ENCODE measurements at regions not wholly inside any gene's neighbourhood (a gene's known extent, or its start where the extent isn't known, plus 50 kb on each side); places are given as distances from the start of the nearest gene placed in this dataset.

DNA sequence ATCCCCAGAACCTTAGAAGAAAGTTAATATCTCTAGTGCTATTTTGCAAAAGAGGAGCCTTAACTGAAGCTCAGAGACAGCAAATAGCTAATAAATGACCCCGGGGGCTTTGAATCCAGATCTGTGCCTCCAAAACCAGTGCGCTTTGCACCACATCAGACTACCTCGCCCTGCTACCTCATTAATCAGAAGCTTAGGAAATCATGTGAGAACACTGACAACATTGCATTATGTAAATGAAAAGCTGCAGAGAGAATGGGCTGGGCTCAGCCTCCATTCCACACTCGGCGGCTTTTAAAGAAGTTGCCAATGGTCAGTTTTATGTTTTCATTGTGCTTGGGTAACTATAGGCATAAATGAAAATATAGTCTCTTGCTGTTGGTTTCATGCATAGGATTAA is 54.0 kb upstream of the STMND1 start:
- Histone ChIP-seq H3K9me2 (ENCODE audit: insufficient read depth, low read length) (no peaks in the 10 kb centered on the region), H3K4me3 (ENCODE audit: low read depth, low read length, poor library complexity, severe bottlenecking) (no peak overlapping the region), H3K36me3 (ENCODE audit: insufficient read depth, low read length) (no peaks in the 10 kb centered on the region), H3K4me2 (ENCODE audit: low read length) (no peak overlapping the region), H2AFZ (ENCODE audit: low read length) (no peak overlapping the region), H4K20me1 (ENCODE audit: insufficient read depth, low read length) (no peaks in the 10 kb centered on the region), H3K4me1 (ENCODE audit: insufficient read depth, low read length, poor library complexity, severe bottlenecking) (no peaks in the 10 kb centered on the region), H3K27ac (ENCODE audit: low read depth, low read length, poor library complexity, severe bottlenecking) (no peak overlapping the region), H3K9me3 (ENCODE audit: low read length) (no peaks in the 10 kb centered on the region), H3K79me2 (ENCODE audit: insufficient read depth, low read depth, low read length) (no peaks in the 10 kb centered on the region)
- no peak for DNase-seq (ENCODE audit: low spot score)
- TF ChIP-seq, protein P1, sequence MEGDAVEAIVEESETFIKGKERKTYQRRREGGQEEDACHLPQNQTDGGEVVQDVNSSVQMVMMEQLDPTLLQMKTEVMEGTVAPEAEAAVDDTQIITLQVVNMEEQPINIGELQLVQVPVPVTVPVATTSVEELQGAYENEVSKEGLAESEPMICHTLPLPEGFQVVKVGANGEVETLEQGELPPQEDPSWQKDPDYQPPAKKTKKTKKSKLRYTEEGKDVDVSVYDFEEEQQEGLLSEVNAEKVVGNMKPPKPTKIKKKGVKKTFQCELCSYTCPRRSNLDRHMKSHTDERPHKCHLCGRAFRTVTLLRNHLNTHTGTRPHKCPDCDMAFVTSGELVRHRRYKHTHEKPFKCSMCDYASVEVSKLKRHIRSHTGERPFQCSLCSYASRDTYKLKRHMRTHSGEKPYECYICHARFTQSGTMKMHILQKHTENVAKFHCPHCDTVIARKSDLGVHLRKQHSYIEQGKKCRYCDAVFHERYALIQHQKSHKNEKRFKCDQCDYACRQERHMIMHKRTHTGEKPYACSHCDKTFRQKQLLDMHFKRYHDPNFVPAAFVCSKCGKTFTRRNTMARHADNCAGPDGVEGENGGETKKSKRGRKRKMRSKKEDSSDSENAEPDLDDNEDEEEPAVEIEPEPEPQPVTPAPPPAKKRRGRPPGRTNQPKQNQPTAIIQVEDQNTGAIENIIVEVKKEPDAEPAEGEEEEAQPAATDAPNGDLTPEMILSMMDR (conservative IDR thresholded peaks at IDR 0.05; ENCODE audit: low read length) = no peak
- no peak for TF ChIP-seq EZH2phosphoT487 (IDR thresholded peaks at IDR 0.05; ENCODE audit: borderline replicate concordance, low read depth, low read length)
- POLR2A ChIA-PET = no interaction called here
- intact Hi-C loops (cut with micrococcal nuclease; ENCODE audit: unreplicated experiment) = no loop called here
- CTCF ChIA-PET (ENCODE audit: unreplicated experiment) = no interaction called here
- no TSS peak for BruUV-seq (replicated peaks)

DNA sequence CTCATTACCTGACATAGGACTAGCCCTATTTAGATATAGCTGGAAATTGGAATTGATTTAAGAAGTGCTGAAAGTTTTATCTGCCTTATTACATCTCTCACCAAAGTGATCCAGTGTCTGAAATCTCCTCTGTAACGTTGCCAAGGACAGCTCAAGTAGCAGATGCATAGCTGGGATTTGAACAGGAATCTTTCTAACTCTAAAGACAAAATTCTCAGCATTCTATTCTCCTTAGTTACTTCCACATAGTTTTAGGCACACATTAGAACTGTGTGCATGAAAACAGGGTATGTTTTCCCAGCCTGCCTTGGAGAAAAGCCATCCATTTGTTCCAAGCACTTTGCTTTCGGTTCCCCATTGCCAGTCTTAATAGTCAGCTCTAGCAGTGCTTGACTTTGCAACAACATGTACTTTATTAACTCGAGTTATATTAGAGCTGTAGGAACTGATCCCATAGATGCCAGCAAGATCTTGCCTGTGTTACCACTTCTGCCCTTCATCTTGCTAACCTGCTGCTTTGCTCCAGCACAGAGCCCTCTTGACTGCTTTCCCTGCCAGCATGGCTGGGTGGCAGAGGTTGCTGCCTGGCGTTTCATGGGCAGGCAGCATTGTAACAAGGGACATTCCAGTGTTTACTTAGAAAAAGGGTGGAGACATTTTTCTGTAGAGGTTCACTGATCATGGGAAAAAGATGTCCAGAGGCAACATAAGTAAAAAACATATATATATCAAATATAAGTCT is 56.1 kb upstream of the STMND1 start:
- no peaks in the 10 kb centered on the region for H3K9me3 ChIP-seq (ENCODE audit: low read length)
- intact Hi-C loops (cut with micrococcal nuclease; ENCODE audit: unreplicated experiment) = no loop called here
- no peaks in the 10 kb centered on the region for H3K9me2 ChIP-seq (ENCODE audit: insufficient read depth, low read length)
- H4K20me1 ChIP-seq (ENCODE audit: insufficient read depth, low read length) = no peaks in the 10 kb centered on the region
- no peak overlapping the region for H3K4me2 ChIP-seq (ENCODE audit: low read length)
- no peaks in the 10 kb centered on the region for H3K79me2 ChIP-seq (ENCODE audit: insufficient read depth, low read depth, low read length)
- TF ChIP-seq, protein P1 (conservative IDR thresholded peaks at IDR 0.05; ENCODE audit: low read length) = no peak
- TF ChIP-seq EZH2phosphoT487 (IDR thresholded peaks at IDR 0.05; ENCODE audit: borderline replicate concordance, low read depth, low read length) = no peak
- no peak overlapping the region for H3K4me3 ChIP-seq (ENCODE audit: low read depth, low read length, poor library complexity, severe bottlenecking)
- no TSS peak for BruUV-seq (replicated peaks)
- ChIA-PET POLR2A (no interaction called here), CTCF (ENCODE audit: unreplicated experiment) (no interaction called here)
- H3K27ac ChIP-seq (ENCODE audit: low read depth, low read length, poor library complexity, severe bottlenecking) = no peak overlapping the region
- H3K36me3 ChIP-seq (ENCODE audit: insufficient read depth, low read length) = no peaks in the 10 kb centered on the region
- no peak for DNase-seq (ENCODE audit: low spot score)
- no peaks in the 10 kb centered on the region for H3K4me1 ChIP-seq (ENCODE audit: insufficient read depth, low read length, poor library complexity, severe bottlenecking)
- no peak overlapping the region for H2AFZ ChIP-seq (ENCODE audit: low read length)

DNA sequence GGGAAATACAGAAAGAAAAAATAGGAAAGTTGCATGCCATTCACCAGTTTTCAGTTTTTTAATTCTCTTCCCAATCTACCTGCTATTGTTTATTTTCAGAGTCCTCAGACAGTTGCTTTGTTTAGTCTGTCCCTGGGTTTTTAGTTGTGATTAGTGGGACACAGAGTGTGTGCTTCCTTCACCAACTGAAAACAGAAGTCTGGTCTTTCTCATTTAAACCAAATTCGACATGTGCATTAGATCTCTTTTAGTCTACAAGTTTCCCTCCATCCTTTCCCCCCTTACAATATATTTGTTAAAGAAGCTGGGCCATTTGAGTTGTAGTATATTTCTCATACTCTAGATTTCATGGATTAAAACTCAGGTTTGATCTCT is 58.7 kb upstream of the STMND1 start:
- Histone ChIP-seq H4K20me1 (ENCODE audit: insufficient read depth, low read length) (no peaks in the 10 kb centered on the region), H3K27ac (ENCODE audit: low read depth, low read length, poor library complexity, severe bottlenecking) (no peak overlapping the region), H3K4me2 (ENCODE audit: low read length) (no peak overlapping the region), H3K79me2 (ENCODE audit: insufficient read depth, low read depth, low read length) (no peaks in the 10 kb centered on the region), H2AFZ (ENCODE audit: low read length) (no peak overlapping the region), H3K9me3 (ENCODE audit: low read length) (no peaks in the 10 kb centered on the region), H3K36me3 (ENCODE audit: insufficient read depth, low read length) (no peaks in the 10 kb centered on the region), H3K9me2 (ENCODE audit: insufficient read depth, low read length) (no peaks in the 10 kb centered on the region), H3K4me3 (ENCODE audit: low read depth, low read length, poor library complexity, severe bottlenecking) (no peak overlapping the region), H3K4me1 (ENCODE audit: insufficient read depth, low read length, poor library complexity, severe bottlenecking) (no peaks in the 10 kb centered on the region)
- ChIA-PET CTCF (ENCODE audit: unreplicated experiment) (no interaction called here), POLR2A (no interaction called here)
- no TSS peak for BruUV-seq (replicated peaks)
- intact Hi-C loops (cut with micrococcal nuclease; ENCODE audit: unreplicated experiment) = no loop called here
- no peak for DNase-seq (ENCODE audit: low spot score)
- TF ChIP-seq, protein P1 (conservative IDR thresholded peaks at IDR 0.05; ENCODE audit: low read length) = no peak
- no peak for TF ChIP-seq EZH2phosphoT487 (IDR thresholded peaks at IDR 0.05; ENCODE audit: borderline replicate concordance, low read depth, low read length)
